ENCODE measurements at regions not wholly inside any gene's neighbourhood (a gene's known extent, or its start where the extent isn't known, plus 50 kb on each side); places are given as distances from the start of the nearest gene placed in this dataset.

- no peak for DNase-seq (ENCODE audit: low read depth in 3 of 3)
These were observed 859.3 kb upstream of the LCORL start for GRCh38 chr4:18880871-18881270.

- DNase-seq (ENCODE audit: low read depth in 3 of 3) = no peak
These were observed 857.0 kb upstream of the LCORL start for GRCh38 chr4:18878561-18878960.

- no peak for DNase-seq (ENCODE audit: low read depth in 3 of 3)
These were observed 847.6 kb upstream of the LCORL start for GRCh38 chr4:18869166-18869565.

GRCh38 chr4:18860836-18861530, 839.4 kb upstream of the LCORL start:
- no peak for DNase-seq (ENCODE audit: low read depth in 3 of 3)

GRCh38 chr4:18859468-18859867, 837.9 kb upstream of the LCORL start:
- no peak for DNase-seq (ENCODE audit: low read depth in 3 of 3)

- DNase-seq (ENCODE audit: low read depth in 3 of 3) = no peak
These were observed 836.8 kb upstream of the LCORL start for GRCh38 chr4:18858229-18858922.

- DNase-seq (ENCODE audit: low read depth in 3 of 3) = no peak
These were observed 829.3 kb upstream of the LCORL start for GRCh38 chr4:18850867-18851266.

- no peak for DNase-seq (ENCODE audit: low read depth in 3 of 3)
These were observed 825.8 kb upstream of the LCORL start for GRCh38 chr4:18847249-18847890.

- DNase-seq (ENCODE audit: low read depth in 3 of 3) = no peak
These were observed 824.8 kb upstream of the LCORL start for GRCh38 chr4:18846313-18846712.

- no peak for DNase-seq (ENCODE audit: low read depth in 3 of 3)
These were observed 823.2 kb upstream of the LCORL start for GRCh38 chr4:18844726-18845125.

GRCh38 chr4:18842431-18842830, 820.9 kb upstream of the LCORL start:
- DNase-seq (ENCODE audit: low read depth in 3 of 3) = no peak

GRCh38 chr4:18840481-18840880, 818.9 kb upstream of the LCORL start:
- DNase-seq (ENCODE audit: low read depth in 3 of 3) = no peak

GRCh38 chr4:18816228-18816895, 794.8 kb upstream of the LCORL start:
- DNase-seq (ENCODE audit: low read depth in 3 of 3) = no peak

- DNase-seq (ENCODE audit: low read depth in 3 of 3) = no peak
These were observed 794.2 kb upstream of the LCORL start for GRCh38 chr4:18815779-18816173.

GRCh38 chr4:18815081-18815778, 793.7 kb upstream of the LCORL start:
- DNase-seq (ENCODE audit: low read depth in 3 of 3) = no peak

- DNase-seq (ENCODE audit: low read depth in 3 of 3) = no peak
These were observed 792.2 kb upstream of the LCORL start for GRCh38 chr4:18813771-18814170.

- DNase-seq (ENCODE audit: low read depth in 3 of 3) = no peak
These were observed 791.5 kb upstream of the LCORL start for GRCh38 chr4:18813055-18813454.

- DNase-seq (ENCODE audit: low read depth in 3 of 3) = no peak
These were observed 782.2 kb upstream of the LCORL start for GRCh38 chr4:18803781-18804180.

- no peak for DNase-seq (ENCODE audit: low read depth in 3 of 3)
These were observed 776.6 kb upstream of the LCORL start for GRCh38 chr4:18798123-18798522.

- no peak for DNase-seq (ENCODE audit: low read depth in 3 of 3)
These were observed 774.2 kb upstream of the LCORL start for GRCh38 chr4:18795794-18796193.

- no peak for DNase-seq (ENCODE audit: low read depth in 3 of 3)
These were observed 755.8 kb upstream of the LCORL start for GRCh38 chr4:18777190-18777930.

Measured in stimulated activated CD4-positive, alpha-beta T cell treated with anti-CD3 and anti-CD28 coated beads, TNF-alpha, amount 100 ng/mL, for 4 hours (primary cell).